HFFc6 (cell line): ENCODE measurements at regions not wholly inside any gene's neighbourhood (a gene's known extent, or its start where the extent isn't known, plus 50 kb on each side); places are given as distances from the start of the nearest gene placed in this dataset.

Source experiments
- DNase-seq: peaks from one replicate; pipeline ENCODE4 v3.0.0-alpha.2; 2018
- H3K27ac Mint-ChIP-seq: 2 replicates; pipeline ENCODE4 v1.8.0; 2020; ENCODE audit warnings: mild to moderate bottlenecking, mixed read lengths
- H3K27me3 Mint-ChIP-seq: 2 replicates; pipeline ENCODE4 v1.8.0; 2021; ENCODE audit warnings: mild to moderate bottlenecking, moderate library complexity, mixed read lengths; ENCODE audit not compliant: insufficient read depth
- H3K36me3 Mint-ChIP-seq: 2 replicates; pipeline ENCODE4 v1.8.0; 2021; ENCODE audit warnings: low read depth, mixed read lengths
- H3K4me1 Mint-ChIP-seq: 2 replicates; pipeline ENCODE4 v1.8.0; 2020; ENCODE audit warnings: low read depth, mixed read lengths
- H3K4me3 Mint-ChIP-seq: 2 replicates; pipeline ENCODE4 v1.8.0; 2020; ENCODE audit warnings: mild to moderate bottlenecking, moderate library complexity, mixed read lengths
- H3K9me3 Mint-ChIP-seq: 2 replicates; pipeline ENCODE4 v1.8.0; 2020; ENCODE audit warnings: mild to moderate bottlenecking, mixed read lengths
- TF ChIP-seq, protein P1 (sequence below): fragments of 200-600 bp; sonication (generic); IDR thresholded peaks from 2 replicates; pipeline ENCODE4 v1.5.0; 2021; ENCODE audit warnings: antibody characterized with exemption, mild to moderate bottlenecking

DNA sequence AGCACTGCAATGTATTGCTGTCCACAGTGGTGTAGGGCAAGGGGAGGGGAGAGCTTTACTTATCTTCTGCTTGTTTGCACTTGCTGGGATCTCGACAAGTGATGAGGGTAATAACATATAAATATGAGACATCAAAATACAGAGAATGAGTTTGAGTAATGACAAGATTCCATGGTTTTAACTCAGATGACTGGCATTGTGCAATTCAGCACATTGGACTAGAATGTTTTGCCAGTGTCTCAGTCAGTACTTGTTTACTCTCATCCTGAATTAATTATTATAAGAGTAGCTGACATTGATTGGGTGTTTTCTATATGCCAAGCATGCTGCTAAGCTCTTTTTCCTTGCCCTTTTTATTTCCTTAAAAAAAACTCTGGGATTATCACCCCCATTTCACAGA lies 306.7 kb upstream of the MMADHC start:
- TF ChIP-seq, protein P1, sequence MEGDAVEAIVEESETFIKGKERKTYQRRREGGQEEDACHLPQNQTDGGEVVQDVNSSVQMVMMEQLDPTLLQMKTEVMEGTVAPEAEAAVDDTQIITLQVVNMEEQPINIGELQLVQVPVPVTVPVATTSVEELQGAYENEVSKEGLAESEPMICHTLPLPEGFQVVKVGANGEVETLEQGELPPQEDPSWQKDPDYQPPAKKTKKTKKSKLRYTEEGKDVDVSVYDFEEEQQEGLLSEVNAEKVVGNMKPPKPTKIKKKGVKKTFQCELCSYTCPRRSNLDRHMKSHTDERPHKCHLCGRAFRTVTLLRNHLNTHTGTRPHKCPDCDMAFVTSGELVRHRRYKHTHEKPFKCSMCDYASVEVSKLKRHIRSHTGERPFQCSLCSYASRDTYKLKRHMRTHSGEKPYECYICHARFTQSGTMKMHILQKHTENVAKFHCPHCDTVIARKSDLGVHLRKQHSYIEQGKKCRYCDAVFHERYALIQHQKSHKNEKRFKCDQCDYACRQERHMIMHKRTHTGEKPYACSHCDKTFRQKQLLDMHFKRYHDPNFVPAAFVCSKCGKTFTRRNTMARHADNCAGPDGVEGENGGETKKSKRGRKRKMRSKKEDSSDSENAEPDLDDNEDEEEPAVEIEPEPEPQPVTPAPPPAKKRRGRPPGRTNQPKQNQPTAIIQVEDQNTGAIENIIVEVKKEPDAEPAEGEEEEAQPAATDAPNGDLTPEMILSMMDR = no peak

DNA sequence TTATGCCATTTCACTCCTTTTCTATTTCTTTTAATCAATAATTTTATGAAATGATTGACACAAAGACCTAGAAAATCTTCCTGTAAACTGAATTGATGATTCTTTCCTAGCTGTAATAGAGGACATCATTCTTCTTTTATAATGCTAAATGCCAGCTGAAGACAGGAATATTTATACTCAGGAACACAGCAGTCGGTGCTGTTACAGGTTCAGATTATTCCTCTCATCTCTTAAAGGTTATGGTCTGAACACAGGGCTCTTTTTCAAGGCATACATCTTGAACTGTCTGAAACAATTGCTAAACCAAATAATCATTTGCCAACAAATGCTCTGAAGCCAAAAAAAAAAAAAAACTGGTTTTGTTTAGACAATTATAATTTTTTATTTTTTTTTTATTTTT lies 305.0 kb upstream of the MMADHC start:
- TF ChIP-seq, protein P1 = no peak
- H3K4me1 Mint-ChIP-seq = no peaks in the 10 kb centered on the region
- no peaks in the 10 kb centered on the region for H3K27me3 Mint-ChIP-seq

More for the DNA sequence above, 306.7 kb upstream of the MMADHC start:
- no peak overlapping the region for H3K27ac Mint-ChIP-seq
- no peaks in the 10 kb centered on the region for H3K9me3 Mint-ChIP-seq
- DNase-seq = no peak
- no peaks in the 10 kb centered on the region for H3K27me3 Mint-ChIP-seq
- H3K36me3 Mint-ChIP-seq = no peaks in the 10 kb centered on the region
- H3K4me1 Mint-ChIP-seq = no peaks in the 10 kb centered on the region
- H3K4me3 Mint-ChIP-seq = no peak overlapping the region

DNA sequence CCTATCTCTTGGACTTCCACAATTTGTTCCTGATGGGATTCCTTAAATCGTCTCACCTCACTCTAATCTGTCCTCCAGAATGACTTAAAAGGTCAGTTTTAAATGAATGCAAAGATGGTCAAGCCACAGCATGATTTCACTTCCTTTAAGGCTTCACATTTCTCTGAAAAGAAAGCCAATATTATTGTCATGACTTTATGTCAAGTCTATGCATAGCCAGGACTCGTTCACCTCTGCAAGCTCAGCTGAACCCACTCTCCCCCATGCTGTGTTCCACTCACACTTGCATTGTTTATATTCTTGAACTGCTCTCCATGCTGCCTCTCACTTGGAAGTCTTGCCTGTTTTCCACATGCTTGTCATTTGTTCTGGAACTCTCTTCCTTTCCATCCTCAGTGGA lies 298.4 kb upstream of the MMADHC start:
- TF ChIP-seq, protein P1 = no peak
- no peak overlapping the region for H3K27ac Mint-ChIP-seq
- H3K4me1 Mint-ChIP-seq = peaks cover 14% of the 10 kb centered on the region
- no peak for DNase-seq
- H3K36me3 Mint-ChIP-seq = no peaks in the 10 kb centered on the region
- no peak overlapping the region for H3K4me3 Mint-ChIP-seq
- H3K27me3 Mint-ChIP-seq = no peaks in the 10 kb centered on the region
- no peaks in the 10 kb centered on the region for H3K9me3 Mint-ChIP-seq

More for the DNA sequence above, 305.0 kb upstream of the MMADHC start:
- H3K27ac Mint-ChIP-seq = no peak overlapping the region
- H3K36me3 Mint-ChIP-seq = no peaks in the 10 kb centered on the region
- H3K4me3 Mint-ChIP-seq = no peak overlapping the region
- no peak for DNase-seq
- no peaks in the 10 kb centered on the region for H3K9me3 Mint-ChIP-seq

DNA sequence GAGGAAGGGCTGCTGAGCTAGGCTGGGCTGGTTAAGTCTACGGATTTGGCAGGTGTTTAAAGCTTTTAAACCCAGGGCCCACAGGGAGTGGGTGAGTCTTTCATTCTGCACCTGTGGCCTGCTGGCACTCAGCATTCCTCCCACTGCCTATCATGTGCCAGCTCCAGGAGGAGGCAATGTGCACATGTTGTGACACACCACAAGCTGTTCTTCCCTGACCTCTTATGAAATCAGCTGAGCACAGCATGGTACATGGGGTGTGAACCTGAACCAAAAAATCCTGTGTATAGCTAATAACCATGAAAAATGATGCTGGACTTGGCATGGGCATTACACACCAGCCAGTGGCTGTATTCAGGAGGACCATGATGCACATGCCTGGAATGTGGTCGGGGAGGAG lies 297.9 kb upstream of the MMADHC start:
- no peak for DNase-seq
- Mint-ChIP-seq H3K4me3 (no peak overlapping the region), H3K36me3 (no peaks in the 10 kb centered on the region), H3K4me1 (peaks cover 14% of the 10 kb centered on the region), H3K9me3 (no peaks in the 10 kb centered on the region), H3K27ac (no peak overlapping the region), H3K27me3 (no peaks in the 10 kb centered on the region)
- TF ChIP-seq, protein P1 = no peak

DNA sequence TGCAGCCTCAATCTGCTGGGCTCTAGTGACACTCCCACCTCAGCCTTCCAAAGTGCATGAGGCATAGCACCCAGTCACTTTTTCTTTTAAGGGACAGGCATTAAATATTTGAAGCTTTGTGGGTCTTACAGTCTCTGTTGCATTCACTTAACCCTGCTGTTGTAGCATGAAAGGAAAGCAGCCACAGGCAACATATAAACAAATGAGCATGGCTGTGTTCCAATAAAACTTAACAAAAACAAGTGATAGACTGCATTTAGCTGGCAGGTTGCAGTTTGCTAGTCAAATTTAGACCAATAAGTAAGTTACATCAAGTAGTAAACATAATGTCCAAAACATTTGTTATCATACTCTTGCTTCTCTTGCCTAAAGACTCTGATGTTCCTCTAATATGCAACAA lies 297.3 kb upstream of the MMADHC start:
- Mint-ChIP-seq H3K27ac (no peak overlapping the region), H3K27me3 (no peaks in the 10 kb centered on the region), H3K9me3 (no peaks in the 10 kb centered on the region), H3K4me1 (peaks cover 14% of the 10 kb centered on the region), H3K4me3 (no peak overlapping the region), H3K36me3 (no peaks in the 10 kb centered on the region)
- TF ChIP-seq, protein P1 = no peak
- no peak for DNase-seq

DNA sequence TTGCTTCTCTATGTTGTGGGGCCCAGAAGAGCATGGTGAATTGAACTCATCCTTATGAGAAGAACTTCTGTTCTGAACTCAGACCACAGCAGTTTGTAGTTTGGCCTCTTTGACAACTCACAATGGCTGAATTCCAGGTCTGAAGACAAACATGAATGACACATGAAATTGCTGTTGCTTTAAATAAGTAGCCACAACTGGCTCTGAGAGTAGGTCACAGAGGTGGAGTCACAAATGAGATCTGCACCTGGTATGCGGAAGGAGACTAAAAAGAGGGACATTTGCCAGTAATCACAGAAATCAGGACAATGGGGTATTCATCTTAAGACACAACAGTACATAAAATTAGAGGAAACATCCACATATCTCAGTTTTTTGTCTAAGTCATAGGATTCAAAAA lies 290.3 kb upstream of the MMADHC start:
- H3K36me3 Mint-ChIP-seq = no peaks in the 10 kb centered on the region
- no peak overlapping the region for H3K27ac Mint-ChIP-seq
- DNase-seq = no peak
- H3K27me3 Mint-ChIP-seq = peaks cover 2% of the 10 kb centered on the region; the same call in 1 of the 2 replicates
- H3K9me3 Mint-ChIP-seq = no peaks in the 10 kb centered on the region
- TF ChIP-seq, protein P1 = no peak
- H3K4me1 Mint-ChIP-seq = peaks cover 6% of the 10 kb centered on the region; the same call in 1 of the 2 replicates
- no peak overlapping the region for H3K4me3 Mint-ChIP-seq
